NCI-H2196 treated with DMSO at 0.1 percent for 48 hours (cell line): ENCODE measurements at regions not wholly inside any gene's neighbourhood (a gene's known extent, or its start where the extent isn't known, plus 50 kb on each side); places are given as distances from the start of the nearest gene placed in this dataset.

Experiments used
- DNase-seq: peaks from one replicate; lab custom pipeline; 2025; ENCODE audit not compliant: unreplicated experiment; lab: John Stamatoyannopoulos, UW

- no peak for DNase-seq
Observed at GRCh38 chr5:133905424-133905823, 63.0 kb downstream of the C5orf15 start.

- no peak for DNase-seq
Observed at GRCh38 chr5:133904641-133905040, 63.8 kb downstream of the C5orf15 start.

GRCh38 chr5:133902511-133903118 is 65.8 kb downstream of the C5orf15 start:
- no peak for DNase-seq

GRCh38 chr5:133900534-133901270 is 67.7 kb downstream of the C5orf15 start:
- DNase-seq: no peak

- DNase-seq: no peak
Observed at GRCh38 chr5:133899506-133899905, 68.9 kb downstream of the C5orf15 start.

- no peak for DNase-seq
Observed at GRCh38 chr5:133898440-133898839, 70.0 kb downstream of the C5orf15 start.

GRCh38 chr5:133897431-133897830 is 71.0 kb downstream of the C5orf15 start:
- no peak for DNase-seq

- DNase-seq: no peak
Observed at GRCh38 chr5:133896873-133897272, 71.6 kb downstream of the C5orf15 start.

GRCh38 chr5:133895979-133896845 is 72.2 kb downstream of the C5orf15 start:
- DNase-seq: no peak

GRCh38 chr5:133894143-133894542 is 74.3 kb downstream of the C5orf15 start:
- no peak for DNase-seq

GRCh38 chr5:133892774-133893173 is 75.7 kb downstream of the C5orf15 start:
- no peak for DNase-seq

GRCh38 chr5:133892306-133892705 is 76.1 kb downstream of the C5orf15 start:
- DNase-seq: no peak

- no peak for DNase-seq
Observed at GRCh38 chr5:133891390-133891789, 77.0 kb downstream of the C5orf15 start.

- DNase-seq: no peak
Observed at GRCh38 chr5:133890776-133891280, 77.6 kb downstream of the C5orf15 start.

- DNase-seq: no peak
Observed at GRCh38 chr5:133890314-133890713, 78.1 kb downstream of the C5orf15 start.

GRCh38 chr5:133889271-133889905 is 79.0 kb downstream of the C5orf15 start:
- no peak for DNase-seq

GRCh38 chr5:133888625-133888991 is 79.8 kb downstream of the C5orf15 start:
- no peak for DNase-seq

GRCh38 chr5:133885566-133885965 is 82.9 kb downstream of the C5orf15 start:
- DNase-seq: no peak

GRCh38 chr5:133884569-133885311 is 83.7 kb downstream of the C5orf15 start:
- DNase-seq: no peak

- no peak for DNase-seq
Observed at GRCh38 chr5:133883916-133884315, 84.5 kb downstream of the C5orf15 start.
